Upper lobe of left lung (tissue), 4 donors: ENCODE measurements at regions not wholly inside any gene's neighbourhood (a gene's known extent, or its start where the extent isn't known, plus 50 kb on each side); places are given as distances from the start of the nearest gene placed in this dataset.

ENCODE experiments used
- EP300 ChIP-seq, 4 donors: sonication (generic); formaldehyde crosslinking; IDR thresholded peaks; one replicate each; pipeline ENCODE4 v1.5.1; 2017; ENCODE audit warnings: antibody characterized with exemption in 4 of 4, control low read depth in 2 of 4
- POLR2A ChIP-seq, 4 donors: fragments of 450-650 bp; IDR thresholded peaks; one replicate each; pipeline ENCODE4 v1.5.1; 2016 to 2017; ENCODE audit warnings: antibody characterized with exemption in 4 of 4, mild to moderate bottlenecking in 2 of 4
- POLR2AphosphoS5 ChIP-seq, 2 donors: sonication (generic); formaldehyde crosslinking; IDR thresholded peaks; one replicate each; pipeline ENCODE4 v1.5.1; 2017; ENCODE audit warnings: antibody characterized with exemption in 2 of 2
- TF ChIP-seq, protein P1 (sequence below), 6 experiments: fragments of 450-650 bp in 4 of 6; fragments of 200-600 bp in 2 of 6; sonication (generic) in 2 of 6; IDR thresholded peaks; one replicate each; pipeline ENCODE4 v1.5.1; 2016 to 2019; ENCODE audit warnings: antibody characterized with exemption in 6 of 6

DNA sequence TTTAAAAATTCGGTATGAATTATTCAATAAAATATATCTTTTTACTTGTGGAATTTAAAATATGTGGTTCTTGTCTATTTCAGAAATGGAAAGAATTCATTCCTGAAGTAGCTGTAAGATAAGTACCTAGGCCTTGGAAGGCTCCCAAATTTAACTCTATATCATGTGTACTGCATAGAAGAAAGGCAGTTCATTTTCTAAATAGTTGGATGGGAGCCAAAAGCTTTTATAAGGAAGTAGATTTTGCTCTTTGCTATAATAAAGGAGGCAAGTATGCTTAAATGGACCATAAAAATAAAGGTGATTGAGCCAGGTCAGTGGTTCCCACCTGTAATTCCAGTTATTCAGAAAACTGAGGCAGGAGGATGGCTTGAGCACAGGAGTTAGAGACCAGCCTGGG lies 187.5 kb downstream of the ATXN7L3B start:
- no peak for TF ChIP-seq POLR2A (IDR thresholded peaks at IDR 0.05)
- no peak for TF ChIP-seq POLR2AphosphoS5 (IDR thresholded peaks at IDR 0.05)
- TF ChIP-seq, protein P1, sequence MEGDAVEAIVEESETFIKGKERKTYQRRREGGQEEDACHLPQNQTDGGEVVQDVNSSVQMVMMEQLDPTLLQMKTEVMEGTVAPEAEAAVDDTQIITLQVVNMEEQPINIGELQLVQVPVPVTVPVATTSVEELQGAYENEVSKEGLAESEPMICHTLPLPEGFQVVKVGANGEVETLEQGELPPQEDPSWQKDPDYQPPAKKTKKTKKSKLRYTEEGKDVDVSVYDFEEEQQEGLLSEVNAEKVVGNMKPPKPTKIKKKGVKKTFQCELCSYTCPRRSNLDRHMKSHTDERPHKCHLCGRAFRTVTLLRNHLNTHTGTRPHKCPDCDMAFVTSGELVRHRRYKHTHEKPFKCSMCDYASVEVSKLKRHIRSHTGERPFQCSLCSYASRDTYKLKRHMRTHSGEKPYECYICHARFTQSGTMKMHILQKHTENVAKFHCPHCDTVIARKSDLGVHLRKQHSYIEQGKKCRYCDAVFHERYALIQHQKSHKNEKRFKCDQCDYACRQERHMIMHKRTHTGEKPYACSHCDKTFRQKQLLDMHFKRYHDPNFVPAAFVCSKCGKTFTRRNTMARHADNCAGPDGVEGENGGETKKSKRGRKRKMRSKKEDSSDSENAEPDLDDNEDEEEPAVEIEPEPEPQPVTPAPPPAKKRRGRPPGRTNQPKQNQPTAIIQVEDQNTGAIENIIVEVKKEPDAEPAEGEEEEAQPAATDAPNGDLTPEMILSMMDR (IDR thresholded peaks at IDR 0.05), result no peak
- TF ChIP-seq EP300 (IDR thresholded peaks at IDR 0.05), result no peak
